Common myeloid progenitor, CD34-positive (primary cell): ENCODE measurements at regions not wholly inside any gene's neighbourhood (a gene's known extent, or its start where the extent isn't known, plus 50 kb on each side); places are given as distances from the start of the nearest gene placed in this dataset.
A peak's percentile ranks its signal among the peaks of the same experiment; 100 is the strongest.
"Not testable (repeated sequence)": the region's sequence is repeated elsewhere in the genome, so short reads cannot be mapped to it uniquely, and the experiment has no call there.

ENCODE experiments used
- CTCF ChIA-PET: fragments of 350-600 bp; sonication (Branson Sonifier 250); formaldehyde crosslinking; loops from one replicate; lab custom pipeline; 2021; ENCODE audit warnings: antibody characterized with exemption; lab: Charles Lee
- POLR2A ChIA-PET: fragments of 350-600 bp; sonication (Branson Sonifier 250); formaldehyde crosslinking; loops from one replicate; lab custom pipeline; 2021; ENCODE audit warnings: antibody characterized with exemption; lab: Charles Lee
- DNase-seq, 3 donors: peaks; one replicate each; pipeline versions ENCODE4 v3.0.0 to v3.0.0-alpha.2; 2013
- H3K27ac ChIP-seq, 2 experiments: 1 replicate in 1 of 2; 2 replicates in 1 of 2; pipeline ENCODE4 v1.7.0; 2013; ENCODE audit warnings: inconsistent platforms in 2 of 2, low read length in 2 of 2, mild to moderate bottlenecking in 2 of 2, low read depth in 1 of 2, moderate library complexity in 1 of 2; ENCODE audit not compliant: severe bottlenecking in 2 of 2, insufficient read depth in 1 of 2, poor library complexity in 1 of 2
- H3K27me3 ChIP-seq, 5 experiments: replicated peaks in 2 of 5; 1 replicate in 3 of 5; 2 replicates in 2 of 5; pipeline versions ENCODE4 v1.6.1 to v1.7.0; 2013; ENCODE audit warnings: low read length in 4 of 5, mild to moderate bottlenecking in 2 of 5, moderate library complexity in 2 of 5, inconsistent platforms in 1 of 5; ENCODE audit not compliant: insufficient read depth in 5 of 5, control insufficient read depth in 4 of 5
- H3K36me3 ChIP-seq, 4 experiments: 1 replicate in 2 of 4; 2 replicates in 2 of 4; pipeline versions ENCODE4 v1.6.1 to v1.7.0; 2013; ENCODE audit warnings: low read length in 3 of 4, control low read depth in 1 of 4, mild to moderate bottlenecking in 1 of 4; ENCODE audit not compliant: control insufficient read depth in 4 of 4, insufficient read depth in 4 of 4
- H3K4me1 ChIP-seq, 4 experiments: 1 replicate in 3 of 4; 2 replicates in 1 of 4; pipeline versions ENCODE4 v1.6.1 to v1.7.1; 2013; ENCODE audit warnings: low read length in 3 of 4, mild to moderate bottlenecking in 3 of 4, control low read depth in 1 of 4, inconsistent platforms in 1 of 4, moderate library complexity in 1 of 4; ENCODE audit not compliant: control insufficient read depth in 4 of 4, insufficient read depth in 4 of 4; ENCODE audit errors: control extremely low read depth in 1 of 4
- H3K4me3 ChIP-seq, 7 experiments: 1 replicate in 4 of 7; 2 replicates in 3 of 7; pipeline versions ENCODE4 v1.5.1 to v1.7.0; 2013; ENCODE audit warnings: mild to moderate bottlenecking in 7 of 7, low read length in 6 of 7, moderate library complexity in 6 of 7, inconsistent platforms in 2 of 7, low read depth in 2 of 7, control low read depth in 1 of 7; ENCODE audit not compliant: insufficient read depth in 4 of 7, control insufficient read depth in 1 of 7; ENCODE audit errors: extremely low read depth in 1 of 7
- H3K9me3 ChIP-seq, 5 experiments: 1 replicate in 4 of 5; 2 replicates in 1 of 5; pipeline versions ENCODE4 v1.6.1 to v1.7.1; 2013; ENCODE audit warnings: low read length in 4 of 5, mild to moderate bottlenecking in 2 of 5, inconsistent platforms in 1 of 5, low read depth in 1 of 5, moderate library complexity in 1 of 5; ENCODE audit not compliant: control insufficient read depth in 4 of 5, insufficient read depth in 2 of 5; ENCODE audit errors: control extremely low read depth in 1 of 5
- WGBS: methylation state at CpG from one replicate; pipeline ENCODE4 v1.1.5; 2013; ENCODE audit not compliant: insufficient coverage; 5-methylcytosine and 5-hydroxymethylcytosine counted together

DNA sequence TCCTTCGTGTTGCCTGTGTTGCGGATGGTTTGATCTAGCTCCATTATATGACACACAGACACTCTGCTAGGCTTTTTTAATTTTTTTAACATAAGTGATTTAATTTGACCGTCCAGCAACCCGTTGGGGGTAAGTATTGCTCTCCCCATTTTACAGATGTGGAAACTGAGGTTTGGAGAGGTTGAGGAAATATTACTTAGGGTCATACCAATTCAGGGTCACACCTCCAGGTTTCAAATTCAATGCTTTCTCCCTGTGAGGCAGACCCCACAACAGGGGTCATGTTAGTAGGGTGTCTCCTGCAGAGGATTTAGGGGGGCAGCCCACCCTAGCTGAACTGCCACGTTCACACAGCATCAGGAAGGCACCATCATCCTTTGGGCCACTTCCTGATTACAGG is 179.4 kb downstream of the COPRS start:
- no peak for DNase-seq
- peaks cover 0 to 3% (median 0%) of the 10 kb centered on the region in 5 experiments for H3K27me3 ChIP-seq
- ChIA-PET CTCF (no interaction called here), POLR2A (no interaction called here)
- no peak overlapping the region for H3K27ac ChIP-seq
- WGBS: 0% methylated on average over 1 of the region's 5 CpGs
- peaks cover 0 to 11% (median 6%) of the 10 kb centered on the region in 4 experiments for H3K4me1 ChIP-seq
- no peaks in the 10 kb centered on the region for H3K9me3 ChIP-seq
- H3K36me3 ChIP-seq: no peaks in the 10 kb centered on the region
- no peak overlapping the region for H3K4me3 ChIP-seq

DNA sequence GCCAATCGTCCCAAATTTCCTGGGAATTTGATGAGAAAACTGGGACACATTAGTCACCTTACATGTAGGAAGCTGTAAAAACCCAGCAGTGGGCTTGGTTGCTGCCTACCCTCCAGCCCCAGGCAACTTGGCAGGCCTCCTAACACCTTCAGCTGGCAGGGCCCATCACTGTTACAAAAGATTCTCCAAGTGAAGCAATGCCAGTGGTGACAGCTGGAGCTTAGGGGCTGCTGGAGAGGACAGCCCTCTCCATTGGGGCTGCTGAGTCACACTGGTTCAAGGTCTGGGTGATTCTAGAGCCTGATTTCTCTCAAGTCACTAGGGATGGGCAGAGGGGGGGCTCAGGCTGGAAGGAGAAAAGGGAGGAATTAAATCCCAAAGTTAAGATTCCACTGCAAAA is 180.6 kb downstream of the COPRS start:
- no peak overlapping the region for H3K27ac ChIP-seq
- H3K36me3 ChIP-seq: no peaks in the 10 kb centered on the region
- ChIA-PET POLR2A (no interaction called here), CTCF (no interaction called here)
- peaks cover 0 to 3% (median 0%) of the 10 kb centered on the region in 5 experiments for H3K27me3 ChIP-seq
- peaks cover 0 to 11% (median 6%) of the 10 kb centered on the region in 4 experiments for H3K4me1 ChIP-seq
- 92% methylated on average over 1 of the region's 1 CpG for WGBS
- no peaks in the 10 kb centered on the region for H3K9me3 ChIP-seq
- peak in 2 of 3 donors; percentile 57 to 59 for DNase-seq
- H3K4me3 ChIP-seq: no peak overlapping the region

DNA sequence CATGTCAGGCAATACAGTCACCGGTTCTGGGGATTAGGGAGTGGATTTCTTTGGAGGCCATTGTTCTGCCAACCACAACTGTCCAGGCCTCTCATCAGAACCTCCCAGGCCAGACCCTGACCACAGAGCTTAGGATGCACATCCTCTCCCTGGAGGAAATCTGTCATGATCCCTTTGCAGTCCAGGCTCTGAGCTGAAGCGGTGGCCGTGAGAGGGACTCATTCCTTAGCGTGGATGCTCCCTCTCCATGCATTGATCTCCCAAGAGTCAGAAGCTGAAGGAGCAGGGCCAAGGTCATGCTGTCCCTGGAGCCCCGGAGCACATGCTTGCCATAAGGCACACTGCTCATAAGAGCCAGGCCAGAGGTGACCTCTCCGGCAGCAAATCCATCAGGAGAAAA is 181.4 kb downstream of the COPRS start:
- H3K4me1 ChIP-seq: peaks cover 0 to 11% (median 6%) of the 10 kb centered on the region in 4 experiments
- ChIA-PET POLR2A (no interaction called here), CTCF (no interaction called here)
- DNase-seq: no peak
- H3K27me3 ChIP-seq: peaks cover 0 to 3% (median 0%) of the 10 kb centered on the region in 5 experiments
- 100% methylated on average over 6 of the region's 6 CpGs for WGBS
- H3K27ac ChIP-seq: no peak overlapping the region
- no peaks in the 10 kb centered on the region for H3K9me3 ChIP-seq
- H3K36me3 ChIP-seq: no peaks in the 10 kb centered on the region
- no peak overlapping the region for H3K4me3 ChIP-seq

DNA sequence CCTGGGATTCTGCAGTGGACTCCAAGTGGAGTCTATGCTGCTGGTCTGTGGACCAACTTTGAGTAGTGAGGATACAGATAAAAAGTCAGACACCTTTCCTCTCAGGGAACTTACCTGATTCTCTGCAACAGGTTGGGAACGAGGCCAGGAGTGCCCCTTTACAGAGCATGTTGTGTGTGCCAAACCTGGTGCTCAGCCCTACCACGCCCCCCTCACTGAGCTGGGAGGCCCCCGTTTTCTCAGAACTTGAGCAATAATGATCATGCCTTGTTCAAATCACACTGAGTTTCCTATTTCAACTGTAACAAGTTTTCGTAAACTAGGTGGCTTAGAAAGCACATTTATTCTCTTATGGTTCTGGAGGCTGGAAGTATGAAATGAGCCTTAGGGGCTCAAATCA is 182.0 kb downstream of the COPRS start:
- ChIA-PET POLR2A (no interaction called here), CTCF (no interaction called here)
- DNase-seq: no peak
- peaks cover 0 to 11% (median 6%) of the 10 kb centered on the region in 4 experiments for H3K4me1 ChIP-seq
- H3K9me3 ChIP-seq: no peaks in the 10 kb centered on the region
- peaks cover 0 to 4% (median 0%) of the 10 kb centered on the region in 5 experiments for H3K27me3 ChIP-seq
- WGBS: 95% methylated on average over 3 of the region's 4 CpGs
- no peak overlapping the region for H3K27ac ChIP-seq
- no peaks in the 10 kb centered on the region for H3K36me3 ChIP-seq
- no peak overlapping the region for H3K4me3 ChIP-seq

DNA sequence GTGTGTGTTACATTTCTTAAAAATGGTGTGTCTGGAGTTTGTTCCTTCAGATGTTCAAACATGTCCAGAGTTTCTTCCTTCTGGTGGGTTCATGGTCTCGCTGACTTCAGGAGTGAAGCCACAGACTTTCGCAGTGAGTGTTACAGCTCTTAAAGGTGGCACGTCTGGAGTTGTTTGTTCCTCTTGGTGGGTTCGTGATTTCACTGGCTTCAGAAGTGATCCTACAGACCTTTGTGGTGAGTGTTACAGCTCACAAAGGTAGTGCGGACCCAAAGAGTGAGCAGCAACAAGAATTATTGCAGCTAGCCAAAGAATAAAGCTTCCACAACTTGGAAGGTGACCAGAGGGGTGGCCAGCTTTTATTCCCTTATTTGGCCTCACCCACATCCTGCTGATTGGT is 183.7 kb downstream of the COPRS start:
- H3K4me3 ChIP-seq, H3K36me3 ChIP-seq, POLR2A ChIA-PET, H3K27ac ChIP-seq, H3K27me3 ChIP-seq, H3K9me3 ChIP-seq, CTCF ChIA-PET, DNase-seq, H3K4me1 ChIP-seq: not testable (repeated sequence)
- WGBS: 74% methylated on average over 5 of the region's 5 CpGs

DNA sequence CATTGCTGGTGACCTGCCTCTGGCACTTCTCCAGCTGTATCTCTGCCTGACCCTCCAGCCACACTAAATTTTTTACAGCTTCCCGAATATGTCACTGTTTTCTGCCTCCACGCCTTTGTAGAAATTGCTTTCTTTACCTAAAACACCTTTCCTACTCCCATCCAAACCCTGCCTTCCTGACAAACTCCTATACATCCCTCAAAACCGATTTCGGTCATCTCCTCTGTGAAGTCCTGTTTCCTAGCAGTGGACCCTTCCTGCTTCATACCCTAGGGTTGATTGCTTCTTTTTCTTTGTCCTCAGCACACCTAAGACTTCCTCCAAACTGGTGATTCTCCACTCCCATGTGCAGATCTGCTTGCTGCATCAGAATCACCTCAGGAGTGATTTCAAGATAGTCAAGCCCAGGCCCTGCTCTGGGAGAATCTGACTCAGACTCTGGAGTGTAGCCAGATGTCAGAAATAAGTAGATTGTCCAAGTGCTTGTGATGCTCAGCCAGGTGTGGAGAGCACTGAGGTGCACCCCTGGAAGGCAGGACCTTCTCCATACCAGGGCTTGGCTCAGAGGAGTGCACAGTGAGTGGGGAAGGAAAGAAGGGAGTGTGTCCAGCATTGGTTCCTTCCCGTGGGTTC is 184.2 kb downstream of the COPRS start:
- Histone ChIP-seq H3K36me3 (no peaks in the 10 kb centered on the region), H3K27ac (no peak overlapping the region), H3K4me3 (no peak overlapping the region), H3K9me3 (peaks cover 0 to 3% (median 0%) of the 10 kb centered on the region in 5 experiments), H3K4me1 (peaks cover 0 to 3% (median under 1%) of the 10 kb centered on the region in 4 experiments), H3K27me3 (peaks cover 0 to 6% (median 0%) of the 10 kb centered on the region in 5 experiments)
- 88% methylated on average over 5 of the region's 5 CpGs for WGBS
- POLR2A ChIA-PET: no interaction called here
- no peak for DNase-seq
- CTCF ChIA-PET: interaction anchor here (1.4 kb wide), 1 partner anchor 16 kb away, joined by 3 read pairs; no protein-coding TSS in a partner anchor

DNA sequence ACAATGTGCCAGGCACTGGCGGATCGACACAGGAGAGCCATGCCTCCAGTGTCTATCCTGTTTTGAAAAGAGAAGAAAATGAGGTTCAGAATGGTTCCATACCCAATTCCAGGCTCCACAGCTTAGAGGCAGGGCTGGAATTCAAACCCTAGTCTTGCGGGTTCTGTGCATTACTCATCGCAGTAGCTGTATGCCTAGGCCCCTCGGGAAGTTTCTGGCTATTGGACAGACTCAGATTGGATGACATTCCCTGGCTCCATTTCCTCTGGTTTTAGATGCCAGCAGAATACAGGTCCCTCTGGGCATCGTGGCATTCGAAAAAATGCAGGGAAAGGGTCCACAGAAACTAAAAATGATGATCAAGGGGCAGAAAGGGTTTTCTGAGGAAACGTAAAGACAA is 184.7 kb downstream of the COPRS start:
- peaks cover 0 to 6% (median 0%) of the 10 kb centered on the region in 5 experiments for H3K27me3 ChIP-seq
- H3K9me3 ChIP-seq: peaks cover 0 to 3% (median 0%) of the 10 kb centered on the region in 5 experiments
- H3K36me3 ChIP-seq: no peaks in the 10 kb centered on the region
- H3K4me1 ChIP-seq: peaks cover 0 to 3% (median 0%) of the 10 kb centered on the region in 4 experiments
- WGBS: 93% methylated on average over 8 of the region's 8 CpGs
- H3K27ac ChIP-seq: no peak overlapping the region
- DNase-seq: no peak
- CTCF ChIA-PET: interaction anchor here (1.4 kb wide), 1 partner anchor 16 kb away, joined by 3 read pairs; no protein-coding TSS in a partner anchor
- POLR2A ChIA-PET: no interaction called here
- H3K4me3 ChIP-seq: no peak overlapping the region
